ENCODE measurements at regions not wholly inside any gene's neighbourhood (a gene's known extent, or its start where the extent isn't known, plus 50 kb on each side); places are given as distances from the start of the nearest gene placed in this dataset.

DNA sequence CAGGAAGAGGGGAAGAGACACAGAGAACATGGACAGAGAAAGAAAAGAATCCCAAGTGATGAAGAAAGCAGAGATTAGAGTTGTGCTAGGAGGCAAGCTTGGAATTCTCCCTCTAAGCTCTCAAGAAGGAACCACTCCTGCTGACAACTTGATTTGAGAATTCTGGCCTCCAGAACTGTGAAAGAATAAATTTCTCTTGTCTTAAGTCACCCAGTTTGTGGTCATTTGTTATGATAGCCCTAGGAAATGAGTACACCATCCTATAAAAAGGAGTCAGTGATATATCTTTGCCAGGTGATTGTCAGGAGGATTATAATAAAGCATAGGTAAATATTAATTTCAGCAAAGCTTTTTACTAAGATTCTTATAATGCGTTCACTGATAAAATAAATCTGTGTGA is 82.7 kb upstream of the TFEC start:
- Mint-ChIP-seq H3K36me3 (ENCODE audit: low read depth) (no peaks in the 10 kb centered on the region), H3K4me3 (no peak overlapping the region), H3K4me1 (no peaks in the 10 kb centered on the region), H3K27me3 (peaks cover 8% of the 10 kb centered on the region), H3K27ac (no peak overlapping the region), H3K9me3 (ENCODE audit: low read depth) (no peaks in the 10 kb centered on the region)
- CTCF ChIA-PET, result no interaction called here
- intact Hi-C loops (cut with DNase I, micrococcal nuclease), result no loop called here
- POLR2A ChIA-PET, result no interaction called here
- no peak for DNase-seq
- ATAC-seq, result no peak

DNA sequence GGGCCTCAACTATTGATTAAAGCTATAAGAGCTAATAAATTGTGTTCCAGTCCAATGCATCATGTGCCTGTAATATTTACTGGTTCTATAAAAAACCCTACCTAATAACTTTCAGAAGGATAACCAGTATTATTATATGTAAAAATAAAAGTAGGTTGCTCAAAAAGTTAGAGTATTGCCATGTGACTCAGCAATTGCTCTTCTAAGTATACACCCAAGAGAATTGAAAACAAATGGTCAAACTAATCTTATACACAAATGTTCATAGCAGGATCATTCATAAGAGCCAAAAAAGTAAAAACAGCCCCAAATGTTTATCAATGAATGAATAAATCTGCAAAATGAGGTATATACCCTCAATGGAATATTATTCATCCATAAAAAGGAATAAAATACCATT is 89.5 kb upstream of the TES start:
- DNase-seq, result no peak
- CTCF ChIA-PET, result interaction anchor here (1.4 kb wide), 1 partner anchor 10 kb away, joined by 3 read pairs; no protein-coding TSS in a partner anchor

DNA sequence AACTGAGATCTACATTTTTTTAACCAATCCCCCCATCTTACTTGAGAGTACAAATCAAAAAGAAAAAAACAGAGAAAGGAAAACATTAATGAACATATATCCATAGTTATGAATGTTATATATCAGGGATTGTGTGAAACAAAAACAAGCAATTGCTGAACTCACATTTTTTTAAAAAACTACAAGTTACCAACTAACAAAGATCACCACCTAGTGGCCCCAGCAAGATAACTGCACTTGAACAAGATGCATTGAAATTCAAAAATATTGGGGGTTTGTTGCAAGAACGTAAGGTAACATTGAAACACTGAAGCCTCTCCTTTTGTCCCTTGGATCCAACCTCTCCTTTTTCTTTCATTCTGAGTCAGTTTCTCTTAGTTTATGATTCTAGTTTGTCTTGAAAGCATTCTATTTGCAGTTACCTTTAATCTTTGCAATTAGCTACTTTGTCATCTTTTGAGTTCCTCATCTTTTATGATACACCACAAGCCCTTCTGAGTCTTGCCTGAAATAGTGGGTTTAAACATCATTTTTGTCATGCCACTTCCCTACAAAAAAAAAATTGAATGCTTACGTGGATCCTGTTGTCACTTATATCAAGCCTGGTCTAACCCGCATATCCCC is 87.3 kb upstream of the TES start:
- H3K27ac Mint-ChIP-seq, result no peak overlapping the region
- H3K4me3 Mint-ChIP-seq, result no peak overlapping the region
- no peaks in the 10 kb centered on the region for H3K4me1 Mint-ChIP-seq
- no peak for ATAC-seq
- H3K27me3 Mint-ChIP-seq, result peaks cover 2% of the 10 kb centered on the region
- intact Hi-C loops (cut with DNase I, micrococcal nuclease), result loop anchor here in 1 of 2 experiments (10.0 kb wide), 1 partner anchor 1248 kb away; no protein-coding TSS in a partner anchor
- CTCF ChIA-PET, result interaction anchor here (0.7 to 1.3 kb wide), 2 partner anchors 13 to 18 kb away, joined by 3 read pairs; no protein-coding TSS in a partner anchor
- no peaks in the 10 kb centered on the region for H3K9me3 Mint-ChIP-seq (ENCODE audit: low read depth)
- no peak for DNase-seq
- no peaks in the 10 kb centered on the region for H3K36me3 Mint-ChIP-seq (ENCODE audit: low read depth)
- POLR2A ChIA-PET, result no interaction called here

More for the DNA sequence above, 89.5 kb upstream of the TES start:
- POLR2A ChIA-PET, result no interaction called here
- Mint-ChIP-seq H3K27ac (no peak overlapping the region), H3K36me3 (ENCODE audit: low read depth) (no peaks in the 10 kb centered on the region), H3K9me3 (ENCODE audit: low read depth) (no peaks in the 10 kb centered on the region), H3K4me3 (no peak overlapping the region), H3K27me3 (peaks cover 2% of the 10 kb centered on the region), H3K4me1 (no peaks in the 10 kb centered on the region)
- ATAC-seq, result no peak
- intact Hi-C loops (cut with DNase I, micrococcal nuclease), result loop anchor here in 1 of 2 experiments (10.0 kb wide), 1 partner anchor 1246 kb away; no protein-coding TSS in a partner anchor

DNA sequence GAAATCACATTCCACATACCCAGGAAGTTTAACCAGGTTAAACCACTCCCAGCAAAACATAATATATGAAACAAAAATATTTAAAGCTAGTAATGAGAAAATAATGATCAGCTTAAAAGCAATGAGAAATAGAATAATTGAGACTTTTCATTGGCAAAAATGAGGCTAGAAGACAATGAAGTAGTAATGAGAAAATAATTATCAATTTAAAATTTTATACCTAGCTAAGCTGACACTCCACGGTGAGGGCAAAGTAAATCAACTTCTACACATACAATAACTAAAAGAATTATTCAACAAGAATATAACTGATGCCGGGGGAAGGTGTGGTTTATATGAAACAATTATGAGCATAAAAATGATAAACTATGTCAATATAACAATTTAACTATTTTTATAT is 82.2 kb upstream of the TES start:
- intact Hi-C loops (cut with DNase I, micrococcal nuclease), result loop anchor here in 1 of 2 experiments (10.0 kb wide), 1 partner anchor 1253 kb away; no protein-coding TSS in a partner anchor
- ATAC-seq (no peak), DNase-seq (no peak)
- Mint-ChIP-seq H3K27me3 (peaks cover 7% of the 10 kb centered on the region), H3K9me3 (ENCODE audit: low read depth) (peaks cover 5% of the 10 kb centered on the region), H3K36me3 (ENCODE audit: low read depth) (no peaks in the 10 kb centered on the region), H3K27ac (no peak overlapping the region), H3K4me1 (no peaks in the 10 kb centered on the region), H3K4me3 (no peak overlapping the region)
- CTCF ChIA-PET, result interaction anchor here (0.6 to 1.0 kb wide), 3 partner anchors 10 to 673 kb away, joined by 3 to 6 read pairs (median 4); no protein-coding TSS in a partner anchor
- POLR2A ChIA-PET, result no interaction called here

DNA sequence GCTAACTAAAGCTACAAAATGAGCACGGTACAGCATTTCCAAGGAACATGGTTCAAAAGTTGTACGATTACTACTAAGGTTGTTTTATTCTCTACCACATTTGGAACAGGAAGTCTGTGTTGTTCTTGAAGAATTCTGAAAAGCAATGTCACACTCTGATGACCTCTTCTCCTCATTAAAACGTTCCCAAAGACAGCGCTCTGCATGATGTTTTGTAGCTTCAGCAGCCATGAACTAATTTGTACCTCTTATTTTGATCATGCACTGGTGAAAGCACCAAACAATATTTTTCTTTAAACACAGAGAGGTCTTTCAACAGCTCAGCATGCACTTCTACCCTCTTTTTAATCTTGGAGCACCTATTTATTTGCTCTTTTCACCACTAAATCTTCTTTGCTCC is 75.0 kb upstream of the TES start:
- no peak for ATAC-seq
- intact Hi-C loops (cut with DNase I, micrococcal nuclease), result no loop called here
- no peaks in the 10 kb centered on the region for H3K4me1 Mint-ChIP-seq
- H3K4me3 Mint-ChIP-seq, result no peak overlapping the region
- no peaks in the 10 kb centered on the region for H3K9me3 Mint-ChIP-seq (ENCODE audit: low read depth)
- no peak for DNase-seq
- POLR2A ChIA-PET, result no interaction called here
- H3K27ac Mint-ChIP-seq, result no peak overlapping the region
- CTCF ChIA-PET, result interaction anchor here (0.6 to 1.4 kb wide), 5 partner anchors 23 to 102 kb away, joined by 3 read pairs; no protein-coding TSS in a partner anchor
- no peaks in the 10 kb centered on the region for H3K36me3 Mint-ChIP-seq (ENCODE audit: low read depth)
- no peaks in the 10 kb centered on the region for H3K27me3 Mint-ChIP-seq

DNA sequence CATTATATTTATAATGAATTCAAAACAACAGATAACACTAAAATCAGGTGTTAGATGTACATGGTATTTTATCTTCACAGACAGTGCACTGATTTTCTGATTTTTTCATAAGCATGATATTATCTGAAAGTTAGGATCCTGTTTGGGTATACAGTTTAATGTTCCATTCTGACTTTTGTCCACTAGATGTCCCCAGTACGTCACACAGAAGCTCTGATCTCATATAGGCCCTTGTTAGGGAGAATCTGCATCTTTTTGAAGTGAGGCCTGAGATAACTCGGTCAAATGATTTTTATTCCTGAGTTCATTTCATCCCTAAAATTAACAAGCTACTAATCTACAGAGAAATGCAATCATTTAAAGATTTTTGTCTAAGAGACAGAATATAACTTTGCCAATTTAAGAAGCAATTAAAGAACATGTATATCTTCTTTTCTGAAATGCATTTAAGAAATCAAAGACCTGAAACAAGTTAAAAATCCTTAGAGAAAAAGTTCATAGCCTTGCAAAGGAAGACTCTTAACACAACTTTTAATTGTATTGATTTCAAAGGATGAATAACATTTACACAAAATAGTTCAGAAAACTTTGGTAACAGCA is 72.0 kb upstream of the TES start:
- Mint-ChIP-seq H3K36me3 (ENCODE audit: low read depth) (no peaks in the 10 kb centered on the region), H3K4me1 (peaks cover 9% of the 10 kb centered on the region), H3K4me3 (no peak overlapping the region), H3K27ac (no peak overlapping the region), H3K9me3 (ENCODE audit: low read depth) (no peaks in the 10 kb centered on the region), H3K27me3 (no peaks in the 10 kb centered on the region)
- ATAC-seq (peak; percentile 91), DNase-seq (peak; percentile 11)
- CTCF ChIA-PET, result interaction anchor here (0.6 to 4.1 kb wide), 12 partner anchors 10 to 98 kb away, joined by 3 to 27 read pairs (median 4); no protein-coding TSS in a partner anchor
- POLR2A ChIA-PET, result no interaction called here
- intact Hi-C loops (cut with DNase I, micrococcal nuclease), result loop anchor here (1.0 kb wide), 2 partner anchors 98 to 451 kb away; no protein-coding TSS in a partner anchor

DNA sequence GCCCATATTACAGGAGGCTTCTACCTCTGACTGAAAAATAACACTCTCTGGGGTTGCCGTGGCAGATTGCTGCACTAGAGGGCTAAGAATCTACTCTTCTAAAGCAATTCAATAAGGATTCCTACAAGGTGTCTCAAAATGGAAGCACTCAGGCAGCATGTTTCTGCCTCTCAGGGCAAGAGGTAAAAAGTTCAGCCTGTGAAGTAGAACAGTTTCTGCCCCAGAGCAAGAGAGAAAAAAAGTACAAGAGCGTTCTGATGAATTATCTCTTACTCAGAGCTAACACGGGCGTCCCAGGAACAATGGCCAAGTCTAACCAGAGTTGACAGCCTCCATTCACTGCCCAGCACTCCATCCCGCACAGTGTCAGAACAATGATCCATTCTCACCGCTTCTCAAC is 71.3 kb upstream of the TES start:
- POLR2A ChIA-PET, result no interaction called here
- ATAC-seq, result no peak

DNA sequence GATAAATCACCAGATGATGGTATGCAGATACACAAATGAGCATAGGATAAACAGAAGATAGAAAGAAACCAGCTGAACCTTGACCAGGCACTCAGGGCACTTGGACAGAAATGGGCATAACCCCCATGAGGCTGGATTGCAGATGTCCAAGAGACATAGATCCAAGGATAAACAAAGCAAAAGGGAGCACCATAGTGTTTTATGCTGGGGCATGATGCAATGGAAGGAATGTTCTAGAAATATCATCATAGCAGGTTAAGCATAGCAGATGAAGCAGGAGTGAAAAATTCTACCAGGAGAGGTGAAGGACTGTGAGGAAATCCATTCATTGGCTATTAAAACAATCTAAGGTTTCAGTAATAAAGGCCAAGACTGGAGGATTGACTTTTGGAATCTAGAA is 70.5 kb upstream of the TES start:
- Mint-ChIP-seq H3K4me3 (no peak overlapping the region), H3K36me3 (ENCODE audit: low read depth) (no peaks in the 10 kb centered on the region), H3K4me1 (peaks cover 9% of the 10 kb centered on the region), H3K27me3 (no peaks in the 10 kb centered on the region), H3K9me3 (ENCODE audit: low read depth) (no peaks in the 10 kb centered on the region), H3K27ac (no peak overlapping the region)
- ATAC-seq (no peak), DNase-seq (no peak)
- intact Hi-C loops (cut with DNase I, micrococcal nuclease), result no loop called here
- POLR2A ChIA-PET, result no interaction called here
- CTCF ChIA-PET, result interaction anchor here (1.0 to 1.7 kb wide), 2 partner anchors 32 to 41 kb away, joined by 3 read pairs; no protein-coding TSS in a partner anchor

More for the DNA sequence above, 71.3 kb upstream of the TES start:
- CTCF ChIA-PET, result interaction anchor here (0.6 to 4.1 kb wide), 12 partner anchors 11 to 97 kb away, joined by 3 to 27 read pairs (median 4); no protein-coding TSS in a partner anchor
- H3K4me3 Mint-ChIP-seq, result no peak overlapping the region
- no peak overlapping the region for H3K27ac Mint-ChIP-seq
- H3K27me3 Mint-ChIP-seq, result no peaks in the 10 kb centered on the region
- no peaks in the 10 kb centered on the region for H3K9me3 Mint-ChIP-seq (ENCODE audit: low read depth)
- intact Hi-C loops (cut with DNase I, micrococcal nuclease), result no loop called here
- no peaks in the 10 kb centered on the region for H3K36me3 Mint-ChIP-seq (ENCODE audit: low read depth)
- H3K4me1 Mint-ChIP-seq, result peaks cover 9% of the 10 kb centered on the region
- no peak for DNase-seq

DNA sequence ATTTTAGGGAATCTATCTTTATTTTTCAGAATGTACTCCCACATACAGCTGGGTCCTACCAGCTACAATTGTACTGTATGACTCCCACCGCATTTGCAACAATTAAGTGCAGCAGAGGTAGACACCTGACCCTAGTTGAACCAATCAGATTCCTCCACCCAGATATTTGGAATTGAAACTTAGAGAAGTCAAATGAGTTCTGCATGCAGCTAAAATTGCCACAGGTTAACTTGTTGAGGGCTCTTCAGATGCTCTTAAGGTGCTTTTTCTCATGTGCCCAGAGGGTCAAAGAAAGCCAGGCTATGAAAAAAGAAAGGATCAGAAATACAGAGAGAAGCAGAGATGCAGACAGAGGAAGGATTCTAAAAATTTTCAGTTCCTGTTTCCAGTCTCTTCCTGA is 68.0 kb upstream of the TES start:
- Mint-ChIP-seq H3K27ac (no peak overlapping the region), H3K4me3 (no peak overlapping the region), H3K9me3 (ENCODE audit: low read depth) (no peaks in the 10 kb centered on the region), H3K27me3 (no peaks in the 10 kb centered on the region), H3K4me1 (peaks cover 14% of the 10 kb centered on the region), H3K36me3 (ENCODE audit: low read depth) (no peaks in the 10 kb centered on the region)
- ChIA-PET CTCF (interaction anchor here (1.3 to 2.7 kb wide), 3 partner anchors 24 to 447 kb away, joined by 3 to 12 read pairs (median 4); no protein-coding TSS in a partner anchor), POLR2A (no interaction called here)
- DNase-seq, result no peak
- intact Hi-C loops (cut with DNase I, micrococcal nuclease), result no loop called here
- ATAC-seq, result no peak

DNA sequence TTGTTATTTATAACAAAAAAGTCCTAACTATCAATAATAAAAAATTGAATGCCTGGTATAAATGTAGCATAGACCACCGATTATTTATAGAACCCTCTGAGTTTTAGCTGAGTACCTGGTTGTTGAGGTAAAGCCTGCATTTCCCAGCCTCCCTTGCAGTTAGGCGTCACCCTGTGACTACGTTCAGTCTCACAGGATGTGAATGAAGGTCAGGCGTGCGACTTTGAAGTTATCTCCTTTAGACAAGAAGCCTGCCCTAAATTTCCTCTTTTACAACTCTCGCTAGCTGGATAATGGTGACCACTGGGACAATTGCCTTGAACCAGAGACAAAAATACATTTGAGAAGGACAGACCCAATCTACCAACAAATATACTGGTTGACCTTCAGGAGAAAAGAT is 67.5 kb upstream of the TES start:
- ATAC-seq (peak; percentile 57), DNase-seq (peak; percentile 35)
- H3K27ac Mint-ChIP-seq, result peak overlapping the region; percentile 34
- intact Hi-C loops (cut with DNase I, micrococcal nuclease), result no loop called here
- H3K4me3 Mint-ChIP-seq, result no peak overlapping the region
- POLR2A ChIA-PET, result no interaction called here
- peaks cover 14% of the 10 kb centered on the region for H3K4me1 Mint-ChIP-seq
- CTCF ChIA-PET, result interaction anchor here (0.6 to 2.7 kb wide), 4 partner anchors 24 to 446 kb away, joined by 3 to 12 read pairs (median 4); no protein-coding TSS in a partner anchor
- H3K27me3 Mint-ChIP-seq, result no peaks in the 10 kb centered on the region
- H3K36me3 Mint-ChIP-seq (ENCODE audit: low read depth), result no peaks in the 10 kb centered on the region
- H3K9me3 Mint-ChIP-seq (ENCODE audit: low read depth), result no peaks in the 10 kb centered on the region

DNA sequence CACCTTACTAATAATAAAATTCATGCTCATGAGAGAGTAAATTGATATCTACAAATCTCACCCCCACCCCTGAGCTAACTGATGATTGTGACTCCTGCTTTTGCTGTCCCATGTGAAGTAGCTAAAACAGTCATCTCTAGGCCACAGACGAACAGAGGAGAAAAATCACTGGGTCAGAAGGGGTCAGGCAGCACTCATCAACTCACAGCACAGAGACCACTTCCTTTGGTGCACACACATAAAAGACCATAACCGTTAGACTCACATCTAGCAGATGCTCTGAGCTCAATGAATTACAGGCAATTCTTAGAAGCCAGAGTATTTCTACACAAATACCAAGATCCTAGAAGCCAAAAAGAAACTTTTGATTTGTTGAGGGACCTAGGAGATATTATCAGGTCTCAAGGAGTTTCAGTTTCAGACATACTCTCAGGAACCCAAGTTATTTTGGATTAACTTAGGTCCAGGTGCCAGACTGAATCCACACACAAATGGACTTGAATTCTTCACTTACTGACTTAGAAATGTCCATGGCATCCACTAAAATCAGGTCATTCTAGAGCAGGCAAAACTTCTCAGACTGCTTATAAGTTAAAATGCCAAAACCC is 65.0 kb upstream of the TES start:
- Mint-ChIP-seq H3K4me3 (no peak overlapping the region), H3K9me3 (ENCODE audit: low read depth) (no peaks in the 10 kb centered on the region), H3K27ac (peak overlapping the region; percentile 52), H3K4me1 (peaks cover 14% of the 10 kb centered on the region), H3K27me3 (peaks cover 4% of the 10 kb centered on the region), H3K36me3 (ENCODE audit: low read depth) (no peaks in the 10 kb centered on the region)
- DNase-seq (peak; percentile 8), ATAC-seq (peak; percentile 90)
- CTCF ChIA-PET, result interaction anchor here (0.8 to 1.1 kb wide), 2 partner anchors 11 to 27 kb away, joined by 3 to 4 read pairs; no protein-coding TSS in a partner anchor
- POLR2A ChIA-PET, result no interaction called here
- intact Hi-C loops (cut with DNase I, micrococcal nuclease), result no loop called here
